ENCODE measurements at regions not wholly inside any gene's neighbourhood (a gene's known extent, or its start where the extent isn't known, plus 50 kb on each side); places are given as distances from the start of the nearest gene placed in this dataset.

DNA sequence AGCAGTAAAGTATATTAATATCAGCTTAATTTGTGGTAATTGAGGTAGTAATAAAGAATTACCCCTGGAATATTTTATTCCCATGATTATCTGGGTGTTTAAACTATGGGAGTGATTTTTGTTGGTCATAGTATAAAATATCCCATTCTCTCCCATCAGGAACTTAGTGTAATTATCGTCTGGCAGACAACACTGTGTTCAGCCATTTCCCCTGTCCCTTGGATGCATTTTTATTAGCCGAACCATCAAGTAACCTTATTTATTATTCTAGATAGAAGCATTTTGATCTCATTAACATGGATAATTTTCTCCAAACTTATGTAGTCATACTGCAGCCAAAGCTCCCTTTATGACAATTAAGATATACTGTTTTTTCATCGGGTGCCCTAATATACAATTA is 320.8 kb downstream of the MAT2B start:
- TF ChIP-seq, protein P1, sequence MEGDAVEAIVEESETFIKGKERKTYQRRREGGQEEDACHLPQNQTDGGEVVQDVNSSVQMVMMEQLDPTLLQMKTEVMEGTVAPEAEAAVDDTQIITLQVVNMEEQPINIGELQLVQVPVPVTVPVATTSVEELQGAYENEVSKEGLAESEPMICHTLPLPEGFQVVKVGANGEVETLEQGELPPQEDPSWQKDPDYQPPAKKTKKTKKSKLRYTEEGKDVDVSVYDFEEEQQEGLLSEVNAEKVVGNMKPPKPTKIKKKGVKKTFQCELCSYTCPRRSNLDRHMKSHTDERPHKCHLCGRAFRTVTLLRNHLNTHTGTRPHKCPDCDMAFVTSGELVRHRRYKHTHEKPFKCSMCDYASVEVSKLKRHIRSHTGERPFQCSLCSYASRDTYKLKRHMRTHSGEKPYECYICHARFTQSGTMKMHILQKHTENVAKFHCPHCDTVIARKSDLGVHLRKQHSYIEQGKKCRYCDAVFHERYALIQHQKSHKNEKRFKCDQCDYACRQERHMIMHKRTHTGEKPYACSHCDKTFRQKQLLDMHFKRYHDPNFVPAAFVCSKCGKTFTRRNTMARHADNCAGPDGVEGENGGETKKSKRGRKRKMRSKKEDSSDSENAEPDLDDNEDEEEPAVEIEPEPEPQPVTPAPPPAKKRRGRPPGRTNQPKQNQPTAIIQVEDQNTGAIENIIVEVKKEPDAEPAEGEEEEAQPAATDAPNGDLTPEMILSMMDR (IDR thresholded peaks at IDR 0.05) = no peak
- TF ChIP-seq POLR2A (IDR thresholded peaks at IDR 0.05) = no peak
- TF ChIP-seq POLR2AphosphoS5 (IDR thresholded peaks at IDR 0.05) = no peak

Data from transverse colon (tissue), 4 donors.